ENCODE measurements at regions not wholly inside any gene's neighbourhood (a gene's known extent, or its start where the extent isn't known, plus 50 kb on each side); places are given as distances from the start of the nearest gene placed in this dataset.

DNA sequence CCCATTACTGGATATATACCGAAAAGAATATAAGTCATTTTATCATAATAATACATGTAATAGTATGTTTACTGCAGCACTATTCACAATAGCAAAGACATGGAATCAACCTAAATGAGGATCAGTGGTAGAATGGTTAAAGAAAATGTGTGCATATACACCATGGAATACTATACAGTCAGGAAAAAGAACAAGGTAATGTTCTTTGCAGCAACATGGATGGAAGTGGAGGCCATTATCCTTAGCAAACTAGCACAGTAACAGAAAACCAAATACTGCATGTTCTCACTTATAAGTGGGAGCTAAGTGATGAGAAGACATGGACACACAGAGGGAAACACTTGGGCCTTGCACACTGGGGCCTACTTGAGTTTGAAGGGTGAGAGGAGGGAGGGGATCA, 207.4 kb upstream of the APOOL start:
- H4K91ac ChIP-seq (replicated peaks; ENCODE audit: insufficient read length, low read length) = no peak overlapping the region
- H4K8ac ChIP-seq (ENCODE audit: extremely low read depth, insufficient read depth, low read length) = no peak overlapping the region
- no peak overlapping the region for H3K56ac ChIP-seq (replicated peaks; ENCODE audit: insufficient read length, low read depth, low read length)
- H2AK5ac ChIP-seq (ENCODE audit: low read depth, low read length) = no peak overlapping the region
- no peak overlapping the region for H3K14ac ChIP-seq (ENCODE audit: insufficient read length)
- TF ChIP-seq SRF (IDR thresholded peaks at IDR 0.05; ENCODE audit: low read depth, low read length) (no peak), PHF8 (conservative IDR thresholded peaks at IDR 0.05; ENCODE audit: low read depth, low read length) (no peak), GABPA (IDR thresholded peaks at IDR 0.05; ENCODE audit: borderline replicate concordance, insufficient read depth, low read length) (no peak), EP300 (IDR thresholded peaks at IDR 0.05; ENCODE audit: borderline replicate concordance in 1 of 2, low read depth in 2 of 2, low read length in 2 of 2) (no peak)
- TF ChIP-seq, protein P1, sequence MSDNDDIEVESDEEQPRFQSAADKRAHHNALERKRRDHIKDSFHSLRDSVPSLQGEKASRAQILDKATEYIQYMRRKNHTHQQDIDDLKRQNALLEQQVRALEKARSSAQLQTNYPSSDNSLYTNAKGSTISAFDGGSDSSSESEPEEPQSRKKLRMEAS (IDR thresholded peaks at IDR 0.05) = no peak
- TF ChIP-seq, protein P2, sequence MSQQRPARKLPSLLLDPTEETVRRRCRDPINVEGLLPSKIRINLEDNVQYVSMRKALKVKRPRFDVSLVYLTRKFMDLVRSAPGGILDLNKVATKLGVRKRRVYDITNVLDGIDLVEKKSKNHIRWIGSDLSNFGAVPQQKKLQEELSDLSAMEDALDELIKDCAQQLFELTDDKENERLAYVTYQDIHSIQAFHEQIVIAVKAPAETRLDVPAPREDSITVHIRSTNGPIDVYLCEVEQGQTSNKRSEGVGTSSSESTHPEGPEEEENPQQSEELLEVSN (IDR thresholded peaks at IDR 0.05) = no peak
- no peaks in the 10 kb centered on the region for H3K9me3 ChIP-seq (ENCODE audit: insufficient read depth in 2 of 2, low read depth in 1 of 2, low read length in 1 of 2)
- H4K20me1 ChIP-seq (replicated peaks in 1 of 2; ENCODE audit: control insufficient read depth in 1 of 2, insufficient read depth in 2 of 2, low read length in 2 of 2) = no peaks in the 10 kb centered on the region
- no peak overlapping the region for H3K27ac ChIP-seq (ENCODE audit: low read depth, low read length)
- H2BK120ac ChIP-seq (replicated peaks; ENCODE audit: low read depth, low read length) = no peak overlapping the region
- ChIA-PET POLR2A (ENCODE audit: partially characterized antibody) (no interaction called here), CTCF (ENCODE audit: partially characterized antibody) (no interaction called here)
- H3K79me2 ChIP-seq (ENCODE audit: control insufficient read depth in 1 of 2, insufficient read depth in 2 of 2, low read length in 2 of 2) = no peaks in the 10 kb centered on the region
- WGBS, 2 experiments (ENCODE audit: extremely low coverage in 1 of 2, insufficient coverage in 1 of 2, insufficient read length in 1 of 2, insufficient replicate concordance in 2 of 2, low coverage in 1 of 2, low lambda C conversion rate in 2 of 2, missing lambda C conversion rate in 1 of 2) = 100% methylated on average over 1 of the region's 1 CpG; no CpG with 5 or more reads in 1 of the 2 experiments
- no peak overlapping the region for H2BK15ac ChIP-seq (ENCODE audit: low read length)
- H3K4me2 ChIP-seq (ENCODE audit: insufficient read depth in 1 of 2, low read depth in 2 of 2, low read length in 2 of 2) = no peak overlapping the region
- H3K4me3 ChIP-seq (ENCODE audit: extremely low read depth in 1 of 4, insufficient read depth in 2 of 4, low read depth in 3 of 4, low read length in 4 of 4) = no peak overlapping the region
- H4K5ac ChIP-seq (ENCODE audit: insufficient read length, low read depth, low read length) = no peak overlapping the region
- H3K27me3 ChIP-seq (replicated peaks in 1 of 4; ENCODE audit: control insufficient read depth in 3 of 4, extremely low read depth in 1 of 4, insufficient read depth in 3 of 4, low read length in 3 of 4) = no peaks in the 10 kb centered on the region
- H3K23me2 ChIP-seq (ENCODE audit: low read depth, low read length) = no peaks in the 10 kb centered on the region
- H3K23ac ChIP-seq (ENCODE audit: insufficient read length) = no peak overlapping the region
- H3K4me1 ChIP-seq (replicated peaks in 1 of 4; ENCODE audit: control insufficient read depth in 3 of 4, insufficient read depth in 4 of 4, low read length in 3 of 4) = no peaks in the 10 kb centered on the region
- H2BK12ac ChIP-seq (ENCODE audit: low read depth, low read length) = no peak overlapping the region
- no peak overlapping the region for H2AFZ ChIP-seq (ENCODE audit: low read length)
- H3K79me1 ChIP-seq (ENCODE audit: low read depth, low read length) = no peaks in the 10 kb centered on the region
- no peak overlapping the region for H3K18ac ChIP-seq (ENCODE audit: extremely low read depth, low read length)
- H2BK20ac ChIP-seq (ENCODE audit: low read length) = no peak overlapping the region
- H3K9ac ChIP-seq (replicated peaks in 1 of 4; ENCODE audit: extremely low read depth in 1 of 4, low read depth in 3 of 4, low read length in 3 of 4) = no peak overlapping the region
- no peak overlapping the region for H3K4ac ChIP-seq (replicated peaks; ENCODE audit: insufficient read length, low read depth, low read length)
- H2BK5ac ChIP-seq (ENCODE audit: low read depth, low read length) = no peak overlapping the region
- FAIRE-seq (no peak), DNase-seq (ENCODE audit: low read depth in 1 of 2, low spot score in 2 of 2) (no peak)
- no peaks in the 10 kb centered on the region for H3K36me3 ChIP-seq (ENCODE audit: control insufficient read depth in 2 of 4, insufficient read depth in 4 of 4, low read length in 3 of 4)

Data from H1 (cell line).